GM12801 (cell line): ENCODE measurements at regions not wholly inside any gene's neighbourhood (a gene's known extent, or its start where the extent isn't known, plus 50 kb on each side); places are given as distances from the start of the nearest gene placed in this dataset.

Source experiments
- CTCF ChIP-seq: IDR thresholded peaks from one replicate; pipeline ENCODE4 v1.5.1; 2011; ENCODE audit warnings: control low read depth; ENCODE audit not compliant: insufficient read length; ENCODE audit errors: extremely low read depth

GRCh38 chr14:71751264-71751663 is 181.0 kb upstream of the RGS6 start:
- TF ChIP-seq CTCF: no peak

- no peak for TF ChIP-seq CTCF
Measured at GRCh38 chr14:71752111-71752738, 180.0 kb upstream of the RGS6 start.

- no peak for TF ChIP-seq CTCF
Measured at GRCh38 chr14:71753126-71753830, 179.0 kb upstream of the RGS6 start.

- TF ChIP-seq CTCF: no peak
Measured at GRCh38 chr14:71753976-71754375, 178.3 kb upstream of the RGS6 start.

DNA sequence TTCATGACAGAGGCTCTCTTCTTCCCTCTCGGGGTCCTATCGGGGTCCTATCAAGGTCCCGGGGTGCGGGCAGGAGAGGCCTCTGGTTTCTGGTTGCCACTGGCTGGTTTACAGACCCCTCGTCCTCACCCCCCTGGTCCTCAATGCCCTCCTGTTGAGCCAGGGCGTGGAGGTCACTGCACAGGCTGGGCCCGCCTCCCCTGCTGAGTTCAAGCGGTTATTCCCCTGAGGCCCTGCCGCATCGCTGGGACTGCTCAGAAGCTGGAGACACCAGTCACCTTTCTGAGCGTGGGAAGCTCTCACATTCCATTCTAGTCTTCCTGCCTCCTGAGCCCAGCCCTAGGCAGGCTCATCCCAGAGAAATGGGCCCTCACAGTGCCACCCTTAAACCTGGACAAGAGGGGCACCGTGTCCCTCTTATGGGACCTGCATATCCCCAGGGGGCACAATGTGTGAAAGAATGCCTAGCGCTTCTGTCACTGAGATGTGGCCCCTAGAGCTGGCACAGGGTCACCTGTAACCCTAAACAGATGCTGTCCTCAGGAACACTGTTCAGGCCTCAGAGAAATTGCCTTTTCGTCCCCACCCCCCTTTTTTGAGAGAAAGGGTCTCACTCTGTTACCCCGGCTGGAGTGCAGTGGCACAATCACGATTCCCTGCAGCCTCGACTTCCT is 177.7 kb upstream of the RGS6 start:
- no peak for TF ChIP-seq CTCF

DNA sequence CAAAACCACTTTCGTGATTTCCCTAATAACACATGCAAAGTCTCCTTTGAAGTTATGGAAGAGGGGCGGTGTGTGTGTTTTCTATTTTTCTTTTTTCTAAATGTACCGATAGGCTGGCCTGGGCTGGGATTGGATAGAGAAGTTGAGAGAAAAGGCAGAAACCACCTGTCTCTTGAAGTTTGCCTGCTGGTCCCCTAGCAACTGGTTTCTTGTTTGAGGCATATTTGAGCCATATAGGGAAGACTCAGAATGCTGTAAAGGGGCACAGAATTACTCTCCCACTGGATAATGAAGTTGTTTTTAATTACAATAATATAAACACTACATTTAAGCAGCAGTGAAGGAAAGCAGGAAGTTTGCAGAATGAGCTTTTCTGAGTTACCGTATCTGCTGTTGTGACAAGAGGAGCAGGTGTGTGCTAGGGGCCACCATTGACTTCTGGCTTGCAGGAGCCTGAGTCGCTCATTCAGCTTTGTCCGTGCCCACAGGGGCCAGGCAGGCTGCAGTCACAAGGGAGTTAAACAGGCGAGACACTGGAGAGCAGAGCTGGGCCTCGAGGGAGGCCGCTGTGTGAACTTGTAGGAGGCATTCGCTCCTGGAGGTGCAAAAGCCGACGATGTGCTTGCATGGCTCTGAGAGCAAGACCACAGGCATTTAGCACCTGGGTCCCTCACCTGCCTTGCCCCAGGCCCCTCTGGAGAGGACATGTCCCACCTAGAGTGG is 173.8 kb upstream of the RGS6 start:
- no peak for TF ChIP-seq CTCF

DNA sequence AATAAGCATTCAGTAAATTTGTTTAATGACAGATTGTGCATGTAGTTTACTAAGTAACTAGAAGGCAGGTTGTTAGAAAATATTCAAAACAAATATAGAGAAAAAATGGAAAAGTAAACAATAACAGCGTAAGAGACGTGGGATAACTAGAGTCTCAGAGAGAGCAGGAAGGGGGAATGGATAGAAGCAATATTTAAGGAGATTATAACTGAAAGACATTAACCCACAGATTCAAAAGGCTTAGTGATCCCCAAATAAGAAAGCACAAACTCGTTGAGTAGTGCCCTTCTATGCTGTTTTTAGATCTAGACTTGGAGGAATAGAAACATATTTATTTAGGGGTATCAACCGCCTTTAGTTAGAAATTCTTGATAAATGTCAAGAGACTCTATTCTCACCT is 169.7 kb upstream of the RGS6 start:
- no peak for TF ChIP-seq CTCF
